HFFc6 (cell line): ENCODE measurements at regions not wholly inside any gene's neighbourhood (a gene's known extent, or its start where the extent isn't known, plus 50 kb on each side); places are given as distances from the start of the nearest gene placed in this dataset.

ENCODE experiments used
- DNase-seq: peaks from one replicate; pipeline ENCODE4 v3.0.0-alpha.2; 2018
- H3K27ac Mint-ChIP-seq: 2 replicates; pipeline ENCODE4 v1.8.0; 2020; ENCODE audit warnings: mild to moderate bottlenecking, mixed read lengths
- H3K27me3 Mint-ChIP-seq: 2 replicates; pipeline ENCODE4 v1.8.0; 2021; ENCODE audit warnings: mild to moderate bottlenecking, moderate library complexity, mixed read lengths; ENCODE audit not compliant: insufficient read depth
- H3K36me3 Mint-ChIP-seq: 2 replicates; pipeline ENCODE4 v1.8.0; 2021; ENCODE audit warnings: low read depth, mixed read lengths
- H3K4me1 Mint-ChIP-seq: 2 replicates; pipeline ENCODE4 v1.8.0; 2020; ENCODE audit warnings: low read depth, mixed read lengths
- H3K4me3 Mint-ChIP-seq: 2 replicates; pipeline ENCODE4 v1.8.0; 2020; ENCODE audit warnings: mild to moderate bottlenecking, moderate library complexity, mixed read lengths
- H3K9me3 Mint-ChIP-seq: 2 replicates; pipeline ENCODE4 v1.8.0; 2020; ENCODE audit warnings: mild to moderate bottlenecking, mixed read lengths
- CTCF ChIP-seq: fragments of 200-600 bp; sonication (generic); IDR thresholded peaks from 2 replicates; pipeline ENCODE4 v1.5.0; 2021; ENCODE audit warnings: antibody characterized with exemption, mild to moderate bottlenecking

- no peak for TF ChIP-seq CTCF
- H3K36me3 Mint-ChIP-seq: no peaks in the 10 kb centered on the region
- no peak overlapping the region for H3K27ac Mint-ChIP-seq
- no peaks in the 10 kb centered on the region for H3K27me3 Mint-ChIP-seq
- H3K4me3 Mint-ChIP-seq: no peak overlapping the region
- H3K4me1 Mint-ChIP-seq: no peaks in the 10 kb centered on the region
- no peak for DNase-seq
- H3K9me3 Mint-ChIP-seq: peaks cover 44% of the 10 kb centered on the region
Observed at GRCh38 chr1:73784026-73784425, 413.9 kb downstream of the LRRIQ3 start.

- peaks cover 40% of the 10 kb centered on the region for H3K9me3 Mint-ChIP-seq
- H3K4me1 Mint-ChIP-seq: no peaks in the 10 kb centered on the region
- H3K27ac Mint-ChIP-seq: no peak overlapping the region
- H3K4me3 Mint-ChIP-seq: no peak overlapping the region
- no peak for TF ChIP-seq CTCF
- H3K36me3 Mint-ChIP-seq: no peaks in the 10 kb centered on the region
- no peak for DNase-seq
- no peaks in the 10 kb centered on the region for H3K27me3 Mint-ChIP-seq
Observed at GRCh38 chr1:73783352-73783751, 414.6 kb downstream of the LRRIQ3 start.

GRCh38 chr1:73782901-73783300 is 415.1 kb downstream of the LRRIQ3 start:
- no peaks in the 10 kb centered on the region for H3K4me1 Mint-ChIP-seq
- H3K36me3 Mint-ChIP-seq: no peaks in the 10 kb centered on the region
- no peaks in the 10 kb centered on the region for H3K27me3 Mint-ChIP-seq
- no peak overlapping the region for H3K27ac Mint-ChIP-seq
- peaks cover 40% of the 10 kb centered on the region for H3K9me3 Mint-ChIP-seq
- no peak for DNase-seq
- H3K4me3 Mint-ChIP-seq: no peak overlapping the region
- no peak for TF ChIP-seq CTCF

GRCh38 chr1:73781251-73781650 is 416.7 kb downstream of the LRRIQ3 start:
- no peaks in the 10 kb centered on the region for H3K4me1 Mint-ChIP-seq
- no peaks in the 10 kb centered on the region for H3K36me3 Mint-ChIP-seq
- no peak overlapping the region for H3K27ac Mint-ChIP-seq
- H3K9me3 Mint-ChIP-seq: peaks cover 30% of the 10 kb centered on the region
- TF ChIP-seq CTCF: no peak
- no peak overlapping the region for H3K4me3 Mint-ChIP-seq
- no peak for DNase-seq
- H3K27me3 Mint-ChIP-seq: no peaks in the 10 kb centered on the region

GRCh38 chr1:73778471-73778870 is 419.5 kb downstream of the LRRIQ3 start:
- Mint-ChIP-seq H3K36me3 (no peaks in the 10 kb centered on the region), H3K9me3 (peaks cover 11% of the 10 kb centered on the region), H3K4me1 (no peaks in the 10 kb centered on the region), H3K27me3 (no peaks in the 10 kb centered on the region), H3K4me3 (no peak overlapping the region), H3K27ac (no peak overlapping the region)
- no peak for DNase-seq
- no peak for TF ChIP-seq CTCF

GRCh38 chr1:73775896-73776295 is 422.1 kb downstream of the LRRIQ3 start:
- DNase-seq: no peak
- no peak overlapping the region for H3K27ac Mint-ChIP-seq
- peaks cover 15% of the 10 kb centered on the region for H3K9me3 Mint-ChIP-seq
- no peak for TF ChIP-seq CTCF
- no peaks in the 10 kb centered on the region for H3K4me1 Mint-ChIP-seq
- H3K4me3 Mint-ChIP-seq: no peak overlapping the region
- no peaks in the 10 kb centered on the region for H3K36me3 Mint-ChIP-seq
- H3K27me3 Mint-ChIP-seq: no peaks in the 10 kb centered on the region
